Choroid plexus epithelial cell (primary cell): ENCODE measurements at regions not wholly inside any gene's neighbourhood (a gene's known extent, or its start where the extent isn't known, plus 50 kb on each side); places are given as distances from the start of the nearest gene placed in this dataset.

ENCODE experiments used
- DNase-seq: peaks from one replicate; pipeline ENCODE4 v3.0.0-alpha.2; 2010; ENCODE audit warnings: low read depth
- H3K4me3 ChIP-seq: 2 replicates; pipeline ENCODE4 v1.5.1; 2011; ENCODE audit warnings: low read depth, mild to moderate bottlenecking, control low read depth, low read length, moderate library complexity
- CTCF ChIP-seq: conservative IDR thresholded peaks from 2 replicates; pipeline ENCODE4 v1.5.1; 2011; ENCODE audit warnings: low read depth, mild to moderate bottlenecking, control low read depth, inconsistent platforms, low read length, moderate library complexity

- DNase-seq = no peak
- H3K4me3 ChIP-seq = no peak overlapping the region
- no peak for TF ChIP-seq CTCF
Measured at GRCh38 chr1:185495898-185496297, 178.9 kb upstream of the IVNS1ABP start.

- TF ChIP-seq CTCF = no peak
Measured at GRCh38 chr1:185495007-185495406, 178.0 kb upstream of the IVNS1ABP start.

GRCh38 chr1:185492089-185492825, 175.2 kb upstream of the IVNS1ABP start:
- no peak overlapping the region for H3K4me3 ChIP-seq
- TF ChIP-seq CTCF = no peak
- DNase-seq = no peak

More at GRCh38 chr1:185495007-185495406, 178.0 kb upstream of the IVNS1ABP start:
- no peak for DNase-seq
- no peak overlapping the region for H3K4me3 ChIP-seq

- no peak for DNase-seq
- H3K4me3 ChIP-seq = no peak overlapping the region
- TF ChIP-seq CTCF = no peak
Measured at GRCh38 chr1:185491604-185492003, 174.6 kb upstream of the IVNS1ABP start.

GRCh38 chr1:185490924-185491323, 173.9 kb upstream of the IVNS1ABP start:
- DNase-seq = no peak
- no peak for TF ChIP-seq CTCF
- no peak overlapping the region for H3K4me3 ChIP-seq

GRCh38 chr1:185489406-185489805, 172.4 kb upstream of the IVNS1ABP start:
- no peak for TF ChIP-seq CTCF
- H3K4me3 ChIP-seq = no peak overlapping the region
- no peak for DNase-seq

GRCh38 chr1:185488808-185489207, 171.8 kb upstream of the IVNS1ABP start:
- TF ChIP-seq CTCF = no peak
- no peak overlapping the region for H3K4me3 ChIP-seq
- DNase-seq = no peak
